K562 (cell line): ENCODE measurements at regions not wholly inside any gene's neighbourhood (a gene's known extent, or its start where the extent isn't known, plus 50 kb on each side); places are given as distances from the start of the nearest gene placed in this dataset.

Experiments
- ELF1 ChIP-seq: fragments of 200-800 bp; sonication (Bioruptor generic); IDR thresholded peaks from 2 replicates; pipeline ENCODE4 v1.6.1; 2016; ENCODE audit warnings: missing genetic modification characterization, missing compliant biosample characterization
- PYGO2 ChIP-seq: fragments of 450-650 bp; IDR thresholded peaks from 2 replicates; pipeline ENCODE4 v1.6.1; 2016; ENCODE audit warnings: mild to moderate bottlenecking, missing genetic modification characterization, moderate library complexity, missing compliant biosample characterization
- SREBF1 ChIP-seq: fragments of 150-350 bp; IDR thresholded peaks from 2 replicates; pipeline ENCODE4 v1.6.1; 2014; ENCODE audit warnings: antibody characterized with exemption, low read depth, low read length, borderline replicate concordance
- SRSF9 ChIP-seq: fragments of 200-400 bp; formaldehyde crosslinking; IDR thresholded peaks from 2 replicates; pipeline ENCODE4 v1.6.1; 2017; ENCODE audit warnings: low read depth, low read length, borderline replicate concordance
- ZFP36 ChIP-seq: fragments of 150-350 bp; IDR thresholded peaks from 2 replicates; pipeline ENCODE4 v1.6.1; 2018; ENCODE audit warnings: low read length, low read depth; ENCODE audit not compliant: partially characterized antibody
- ZNF212 ChIP-seq: fragments of 450-650 bp; formaldehyde crosslinking; IDR thresholded peaks from 2 replicates; pipeline ENCODE4 v1.4.0; 2020; ENCODE audit warnings: mild to moderate bottlenecking
- ZNF583 ChIP-seq: fragments of 250-450 bp; sonication (Bioruptor Pico); IDR thresholded peaks from 2 replicates; pipeline ENCODE4 v1.4.0; 2020
- TF ChIP-seq, protein P1 (sequence below): sonication (generic); formaldehyde crosslinking; IDR thresholded peaks from 2 replicates; pipeline ENCODE4 v1.8.0; 2022; ENCODE audit warnings: mild to moderate bottlenecking, missing genetic modification reagents
- TF ChIP-seq, protein P2 (sequence below): IDR thresholded peaks from 2 replicates; pipeline ENCODE4 v1.6.1; 2016; ENCODE audit warnings: missing genetic modification characterization, missing compliant biosample characterization
- TF ChIP-seq, protein P3 (sequence below), 2 experiments: fragments of 450-650 bp in 1 of 2; sonication (generic) in 1 of 2; formaldehyde crosslinking in 1 of 2; IDR thresholded peaks; 2 replicates each; pipeline versions ENCODE4 v1.7.1 to v1.9.0; 2016 to 2022; ENCODE audit warnings: inconsistent platforms in 1 of 2, mild to moderate bottlenecking in 1 of 2, missing genetic modification reagents in 1 of 2

DNA sequence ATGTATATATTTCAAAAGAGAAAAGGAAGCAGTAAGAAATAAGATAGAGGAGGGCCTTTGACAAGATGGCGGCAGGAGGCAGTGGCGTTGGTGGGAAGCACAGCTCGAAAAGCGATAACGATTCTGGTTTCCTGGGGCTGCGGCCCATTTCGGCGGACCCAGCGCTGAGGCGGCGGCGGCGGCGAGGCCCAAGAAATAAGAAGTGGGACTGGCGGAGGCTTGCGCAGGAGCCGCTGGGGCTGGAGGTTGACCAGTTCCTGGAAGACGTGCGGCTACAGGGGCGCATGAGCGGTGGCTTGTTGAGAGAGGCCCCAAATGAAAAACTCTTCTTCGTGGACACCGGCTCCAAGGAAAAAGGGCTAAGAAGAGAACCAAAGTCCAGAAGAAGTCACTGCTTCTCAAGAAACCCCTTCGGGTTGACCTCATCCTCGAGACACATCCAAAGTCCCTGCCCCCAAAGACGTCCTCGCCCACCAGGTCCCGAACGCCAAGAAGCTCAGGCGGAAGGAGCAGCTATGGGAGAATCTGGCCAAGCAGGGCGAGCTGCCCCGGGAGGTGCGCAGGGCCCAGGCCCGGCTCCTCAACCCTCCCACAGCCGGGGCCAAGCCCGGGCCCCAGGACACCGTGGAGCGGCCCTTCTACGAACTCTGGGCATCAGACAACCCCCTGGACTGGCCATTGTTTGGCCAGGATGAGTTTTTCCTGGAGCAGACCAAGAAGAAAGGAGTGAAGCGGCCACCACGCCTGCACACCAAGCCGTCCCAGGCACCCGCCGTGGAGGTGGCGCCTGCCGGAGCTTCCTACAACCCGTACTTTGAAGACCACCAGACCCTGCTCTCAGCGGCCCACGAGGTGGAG, 624.3 kb downstream of the MCTP2 start (continued):
- TF ChIP-seq, protein P1, sequence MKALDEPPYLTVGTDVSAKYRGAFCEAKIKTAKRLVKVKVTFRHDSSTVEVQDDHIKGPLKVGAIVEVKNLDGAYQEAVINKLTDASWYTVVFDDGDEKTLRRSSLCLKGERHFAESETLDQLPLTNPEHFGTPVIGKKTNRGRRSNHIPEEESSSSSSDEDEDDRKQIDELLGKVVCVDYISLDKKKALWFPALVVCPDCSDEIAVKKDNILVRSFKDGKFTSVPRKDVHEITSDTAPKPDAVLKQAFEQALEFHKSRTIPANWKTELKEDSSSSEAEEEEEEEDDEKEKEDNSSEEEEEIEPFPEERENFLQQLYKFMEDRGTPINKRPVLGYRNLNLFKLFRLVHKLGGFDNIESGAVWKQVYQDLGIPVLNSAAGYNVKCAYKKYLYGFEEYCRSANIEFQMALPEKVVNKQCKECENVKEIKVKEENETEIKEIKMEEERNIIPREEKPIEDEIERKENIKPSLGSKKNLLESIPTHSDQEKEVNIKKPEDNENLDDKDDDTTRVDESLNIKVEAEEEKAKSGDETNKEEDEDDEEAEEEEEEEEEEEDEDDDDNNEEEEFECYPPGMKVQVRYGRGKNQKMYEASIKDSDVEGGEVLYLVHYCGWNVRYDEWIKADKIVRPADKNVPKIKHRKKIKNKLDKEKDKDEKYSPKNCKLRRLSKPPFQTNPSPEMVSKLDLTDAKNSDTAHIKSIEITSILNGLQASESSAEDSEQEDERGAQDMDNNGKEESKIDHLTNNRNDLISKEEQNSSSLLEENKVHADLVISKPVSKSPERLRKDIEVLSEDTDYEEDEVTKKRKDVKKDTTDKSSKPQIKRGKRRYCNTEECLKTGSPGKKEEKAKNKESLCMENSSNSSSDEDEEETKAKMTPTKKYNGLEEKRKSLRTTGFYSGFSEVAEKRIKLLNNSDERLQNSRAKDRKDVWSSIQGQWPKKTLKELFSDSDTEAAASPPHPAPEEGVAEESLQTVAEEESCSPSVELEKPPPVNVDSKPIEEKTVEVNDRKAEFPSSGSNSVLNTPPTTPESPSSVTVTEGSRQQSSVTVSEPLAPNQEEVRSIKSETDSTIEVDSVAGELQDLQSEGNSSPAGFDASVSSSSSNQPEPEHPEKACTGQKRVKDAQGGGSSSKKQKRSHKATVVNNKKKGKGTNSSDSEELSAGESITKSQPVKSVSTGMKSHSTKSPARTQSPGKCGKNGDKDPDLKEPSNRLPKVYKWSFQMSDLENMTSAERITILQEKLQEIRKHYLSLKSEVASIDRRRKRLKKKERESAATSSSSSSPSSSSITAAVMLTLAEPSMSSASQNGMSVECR, result no peak
- TF ChIP-seq ELF1 (tag), result no peak
- no peak for TF ChIP-seq ZNF212 (CRISPR knock-in tag)
- TF ChIP-seq, protein P2, sequence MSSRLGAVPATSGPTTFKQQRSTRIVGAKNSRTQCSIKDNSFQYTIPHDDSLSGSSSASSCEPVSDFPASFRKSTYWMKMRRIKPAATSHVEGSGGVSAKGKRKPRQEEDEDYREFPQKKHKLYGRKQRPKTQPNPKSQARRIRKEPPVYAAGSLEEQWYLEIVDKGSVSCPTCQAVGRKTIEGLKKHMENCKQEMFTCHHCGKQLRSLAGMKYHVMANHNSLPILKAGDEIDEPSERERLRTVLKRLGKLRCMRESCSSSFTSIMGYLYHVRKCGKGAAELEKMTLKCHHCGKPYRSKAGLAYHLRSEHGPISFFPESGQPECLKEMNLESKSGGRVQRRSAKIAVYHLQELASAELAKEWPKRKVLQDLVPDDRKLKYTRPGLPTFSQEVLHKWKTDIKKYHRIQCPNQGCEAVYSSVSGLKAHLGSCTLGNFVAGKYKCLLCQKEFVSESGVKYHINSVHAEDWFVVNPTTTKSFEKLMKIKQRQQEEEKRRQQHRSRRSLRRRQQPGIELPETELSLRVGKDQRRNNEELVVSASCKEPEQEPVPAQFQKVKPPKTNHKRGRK (tag), result no peak
- no peak for TF ChIP-seq PYGO2
- TF ChIP-seq ZFP36, result peak; percentile 3
- no peak for TF ChIP-seq SREBF1
- TF ChIP-seq ZNF583 (CRISPR knock-in tag), result no peak
- TF ChIP-seq, protein P3, sequence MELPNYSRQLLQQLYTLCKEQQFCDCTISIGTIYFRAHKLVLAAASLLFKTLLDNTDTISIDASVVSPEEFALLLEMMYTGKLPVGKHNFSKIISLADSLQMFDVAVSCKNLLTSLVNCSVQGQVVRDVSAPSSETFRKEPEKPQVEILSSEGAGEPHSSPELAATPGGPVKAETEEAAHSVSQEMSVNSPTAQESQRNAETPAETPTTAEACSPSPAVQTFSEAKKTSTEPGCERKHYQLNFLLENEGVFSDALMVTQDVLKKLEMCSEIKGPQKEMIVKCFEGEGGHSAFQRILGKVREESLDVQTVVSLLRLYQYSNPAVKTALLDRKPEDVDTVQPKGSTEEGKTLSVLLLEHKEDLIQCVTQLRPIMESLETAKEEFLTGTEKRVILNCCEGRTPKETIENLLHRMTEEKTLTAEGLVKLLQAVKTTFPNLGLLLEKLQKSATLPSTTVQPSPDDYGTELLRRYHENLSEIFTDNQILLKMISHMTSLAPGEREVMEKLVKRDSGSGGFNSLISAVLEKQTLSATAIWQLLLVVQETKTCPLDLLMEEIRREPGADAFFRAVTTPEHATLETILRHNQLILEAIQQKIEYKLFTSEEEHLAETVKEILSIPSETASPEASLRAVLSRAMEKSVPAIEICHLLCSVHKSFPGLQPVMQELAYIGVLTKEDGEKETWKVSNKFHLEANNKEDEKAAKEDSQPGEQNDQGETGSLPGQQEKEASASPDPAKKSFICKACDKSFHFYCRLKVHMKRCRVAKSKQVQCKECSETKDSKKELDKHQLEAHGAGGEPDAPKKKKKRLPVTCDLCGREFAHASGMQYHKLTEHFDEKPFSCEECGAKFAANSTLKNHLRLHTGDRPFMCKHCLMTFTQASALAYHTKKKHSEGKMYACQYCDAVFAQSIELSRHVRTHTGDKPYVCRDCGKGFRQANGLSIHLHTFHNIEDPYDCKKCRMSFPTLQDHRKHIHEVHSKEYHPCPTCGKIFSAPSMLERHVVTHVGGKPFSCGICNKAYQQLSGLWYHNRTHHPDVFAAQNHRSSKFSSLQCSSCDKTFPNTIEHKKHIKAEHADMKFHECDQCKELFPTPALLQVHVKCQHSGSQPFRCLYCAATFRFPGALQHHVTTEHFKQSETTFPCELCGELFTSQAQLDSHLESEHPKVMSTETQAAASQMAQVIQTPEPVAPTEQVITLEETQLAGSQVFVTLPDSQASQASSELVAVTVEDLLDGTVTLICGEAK (IDR thresholded peaks at IDR 0.05), result peak; percentile 38; the same call in 1 of the 2 replicates
- TF ChIP-seq, protein P3 (CRISPR knock-in tag; IDR thresholded peaks at IDR 0.05), result no peak
- no peak for TF ChIP-seq SRSF9
